Ureter (tissue), 1 donor: ENCODE measurements at regions not wholly inside any gene's neighbourhood (a gene's known extent, or its start where the extent isn't known, plus 50 kb on each side); places are given as distances from the start of the nearest gene placed in this dataset.
"Not testable (repeated sequence)": the region's sequence is repeated elsewhere in the genome, so short reads cannot be mapped to it uniquely, and the experiment has no call there.

Source experiments
- DNase-seq: peaks from one replicate; pipeline ENCODE4 v3.0.0-alpha.2; 2020; ENCODE audit warnings: low spot score
- donor health status: DM: yes; HTN: yes; CAD: no.

DNA sequence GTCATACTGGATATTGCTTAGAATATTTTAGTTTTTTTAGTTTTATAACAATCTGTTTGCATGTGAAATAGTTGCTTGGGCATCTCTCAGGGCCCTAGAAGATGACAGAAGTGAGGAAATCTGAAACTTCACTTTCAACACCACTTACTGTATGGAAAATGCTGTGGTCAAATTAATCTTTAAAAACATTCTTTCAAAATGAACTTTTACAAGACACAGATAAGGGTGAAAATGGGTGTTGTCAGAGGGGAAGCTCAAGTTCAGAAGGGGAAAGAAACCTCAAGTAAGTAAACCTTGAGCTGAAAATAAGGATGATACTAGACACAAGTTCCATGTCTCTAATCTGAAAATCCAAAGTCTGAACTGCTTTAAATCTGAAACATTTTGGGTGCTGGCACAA, 1840.1 kb upstream of the RAG2 start:
- DNase-seq = no peak

DNA sequence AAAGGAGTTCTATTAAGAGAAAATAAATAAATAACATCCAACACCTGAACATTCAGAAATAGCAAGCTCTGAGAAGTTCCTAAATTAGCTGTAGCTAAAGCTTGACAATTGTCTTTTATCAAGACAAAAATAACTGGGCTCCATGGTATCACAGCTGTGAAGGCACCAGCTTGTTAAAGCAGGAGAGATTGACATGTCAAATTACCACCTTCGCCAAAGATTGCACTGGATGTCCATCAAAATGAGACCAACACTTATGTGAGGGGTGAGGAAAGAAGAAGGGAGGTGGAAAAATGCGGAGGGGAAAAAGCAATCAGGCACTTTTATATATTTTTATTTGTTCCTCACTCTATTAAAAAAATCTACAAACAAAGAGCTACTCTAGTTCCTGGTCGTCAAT, 1827.5 kb upstream of the RAG2 start:
- no peak for DNase-seq

DNA sequence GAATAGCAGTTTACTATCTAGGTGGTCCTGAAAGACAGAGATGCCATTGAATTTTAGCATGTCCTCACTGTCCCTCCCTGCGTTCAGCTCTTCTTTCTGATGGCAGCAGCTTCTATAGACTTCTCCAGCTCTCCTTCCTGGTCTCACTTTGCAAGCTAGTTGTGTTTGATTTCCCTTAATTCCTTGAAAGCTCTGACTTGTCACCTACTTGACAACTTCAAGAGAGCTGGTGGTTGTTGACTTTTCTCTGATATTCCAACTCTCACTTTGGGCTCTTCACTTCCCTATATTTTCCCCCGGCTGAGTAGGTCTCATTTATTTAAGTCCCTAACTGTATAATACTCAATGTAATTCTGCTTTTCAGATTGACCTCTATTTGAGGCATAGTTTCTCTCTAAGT, 1825.0 kb upstream of the RAG2 start:
- DNase-seq = no peak

DNA sequence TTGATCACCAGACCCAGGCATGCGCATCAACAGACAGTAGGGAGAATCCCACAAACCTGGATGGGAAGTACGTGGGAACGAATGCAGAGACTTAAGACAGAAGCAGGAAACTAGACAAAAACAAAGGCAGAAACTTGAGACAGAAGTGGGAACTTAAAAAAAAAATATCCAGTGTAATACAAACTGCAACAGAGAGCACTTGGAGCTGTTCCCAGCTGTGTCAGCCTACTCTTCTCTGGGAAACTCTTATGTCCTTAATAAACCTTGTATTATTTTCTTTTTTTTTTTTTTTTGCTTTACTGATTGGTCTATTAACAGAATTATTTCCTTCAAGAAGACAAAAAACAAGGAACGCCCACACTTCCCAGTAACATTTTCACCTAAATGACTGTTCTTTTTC, 1818.1 kb upstream of the RAG2 start:
- DNase-seq = no peak

DNA sequence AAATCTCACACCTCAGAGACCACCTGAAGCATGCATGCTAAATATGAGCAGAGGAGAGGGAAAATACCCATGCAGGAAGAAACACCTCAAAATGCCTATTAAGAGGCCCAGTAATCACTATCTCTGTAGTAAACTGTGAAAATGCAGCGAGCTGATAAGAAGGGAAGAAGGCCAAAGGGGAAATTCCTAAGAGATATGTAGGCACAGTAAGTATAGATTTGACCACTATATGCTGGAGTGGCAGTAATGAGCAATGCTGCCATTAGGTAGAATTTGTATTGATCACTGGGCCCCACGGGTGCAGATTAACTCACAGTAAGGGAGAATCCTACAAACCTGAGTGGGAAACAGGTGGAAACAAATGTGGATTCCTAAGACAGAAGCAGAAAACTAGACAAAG, 1813.1 kb upstream of the RAG2 start:
- no peak for DNase-seq

DNA sequence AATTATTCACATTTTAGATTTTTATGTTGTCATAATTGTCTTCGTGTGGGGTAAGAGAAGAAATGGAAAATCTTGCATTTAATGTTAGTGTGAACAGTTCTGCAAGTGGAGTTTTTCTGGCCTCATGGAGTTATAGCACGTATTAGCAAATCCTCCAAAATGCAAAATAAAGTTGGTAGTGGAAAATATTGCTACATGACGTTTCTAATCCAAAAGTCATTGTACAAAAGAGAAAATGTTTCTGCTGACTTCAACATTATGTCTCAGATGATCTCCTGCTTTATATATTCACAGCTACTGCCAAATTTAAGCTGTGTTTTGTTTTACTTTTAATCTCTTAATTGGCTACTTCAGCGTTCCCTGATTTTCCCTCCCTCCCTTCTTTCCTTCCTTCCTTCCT, 1804.0 kb upstream of the RAG2 start:
- DNase-seq = no peak

DNA sequence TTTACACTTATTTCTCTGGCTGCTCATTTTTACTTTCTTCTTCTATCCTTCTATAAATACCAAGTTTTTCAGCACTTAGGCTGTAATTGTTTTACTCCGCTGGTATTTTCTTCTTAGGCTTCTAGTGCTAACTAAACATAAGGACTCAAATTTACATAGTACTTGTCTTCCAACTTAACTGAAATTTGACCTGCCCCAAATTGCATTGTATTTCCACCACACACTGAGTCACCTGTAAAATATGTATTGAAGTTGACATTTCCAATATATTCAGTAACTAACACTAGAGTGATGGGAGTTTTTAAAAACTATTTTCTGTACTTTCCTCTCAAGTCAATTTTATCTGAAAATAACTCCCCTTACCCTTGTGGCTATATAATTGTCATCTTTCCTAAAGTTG, 1794.1 kb upstream of the RAG2 start:
- DNase-seq = no peak

DNA sequence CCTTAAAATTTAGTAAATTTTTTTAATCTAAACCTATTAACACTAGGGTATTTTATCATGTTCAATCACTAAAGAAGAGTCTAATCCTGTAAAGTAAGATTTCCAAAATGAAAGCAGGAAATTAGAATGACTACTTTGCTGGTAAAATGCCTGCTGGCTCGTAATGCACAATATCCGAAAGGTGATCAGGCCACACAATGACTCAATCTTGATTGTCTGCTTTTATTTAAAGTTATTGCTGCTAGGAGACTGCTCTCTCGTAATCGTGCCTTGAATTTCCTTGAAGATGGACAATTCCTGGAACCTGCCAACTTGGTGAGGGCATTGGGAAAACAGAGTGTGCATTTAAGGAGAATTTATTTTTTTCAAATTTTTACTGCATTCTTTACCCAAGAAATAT, 1786.5 kb upstream of the RAG2 start:
- no peak for DNase-seq

DNA sequence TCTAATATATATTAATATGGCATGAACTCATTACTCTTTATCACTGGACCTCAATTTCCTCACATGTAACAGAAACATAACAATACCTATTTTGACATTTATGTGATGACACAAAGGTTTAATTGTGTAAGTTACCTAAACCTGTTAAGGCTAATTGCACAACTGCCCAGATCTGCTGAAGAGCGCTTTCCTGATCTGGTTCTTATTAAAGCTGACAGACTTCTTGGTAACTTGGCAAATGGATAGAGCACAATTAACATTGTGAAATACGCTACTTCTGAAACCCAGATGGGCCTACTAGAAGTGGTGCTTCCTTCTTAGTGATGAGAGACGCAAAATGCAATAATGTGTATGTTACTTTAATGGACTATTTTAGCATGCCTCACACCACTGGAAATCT, 1767.2 kb upstream of the RAG2 start:
- DNase-seq = no peak

DNA sequence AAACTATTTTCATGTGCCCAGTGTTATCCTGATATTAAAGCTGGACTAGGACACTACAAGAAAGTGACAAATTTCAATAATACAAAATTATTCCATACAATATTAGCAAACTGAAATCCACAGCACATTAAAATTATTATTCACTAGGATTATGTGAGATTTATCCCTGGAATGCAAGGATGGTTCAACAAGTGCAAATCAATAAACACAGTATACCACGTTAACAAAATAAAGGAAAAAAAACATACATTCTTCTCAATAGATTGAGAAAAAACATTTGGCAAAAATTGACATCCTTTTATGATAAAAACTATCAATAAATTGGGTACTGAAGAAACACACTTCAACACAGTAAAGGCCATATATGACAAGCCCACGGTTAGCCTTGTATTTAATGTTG, 1758.2 kb upstream of the RAG2 start:
- no peak for DNase-seq

DNA sequence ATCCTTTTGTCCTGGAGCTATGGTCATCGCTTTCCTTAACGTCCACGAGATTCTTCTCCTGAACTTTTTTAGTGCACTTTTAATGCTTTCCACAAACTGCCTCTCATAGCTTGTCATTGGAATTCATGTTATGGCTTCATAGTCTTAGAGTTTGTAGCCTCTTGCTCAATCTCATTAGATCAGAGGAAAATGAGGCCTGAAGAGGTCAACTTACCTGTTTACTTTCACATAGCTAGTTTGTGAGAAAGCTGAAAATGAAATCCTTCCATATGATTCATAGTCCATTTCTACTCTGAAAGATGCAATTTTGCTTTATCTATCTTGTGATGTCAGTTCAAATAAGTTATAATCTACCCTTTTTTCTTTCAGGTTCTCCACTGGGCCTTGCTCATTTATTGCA, 1747.2 kb upstream of the RAG2 start:
- DNase-seq = no peak

DNA sequence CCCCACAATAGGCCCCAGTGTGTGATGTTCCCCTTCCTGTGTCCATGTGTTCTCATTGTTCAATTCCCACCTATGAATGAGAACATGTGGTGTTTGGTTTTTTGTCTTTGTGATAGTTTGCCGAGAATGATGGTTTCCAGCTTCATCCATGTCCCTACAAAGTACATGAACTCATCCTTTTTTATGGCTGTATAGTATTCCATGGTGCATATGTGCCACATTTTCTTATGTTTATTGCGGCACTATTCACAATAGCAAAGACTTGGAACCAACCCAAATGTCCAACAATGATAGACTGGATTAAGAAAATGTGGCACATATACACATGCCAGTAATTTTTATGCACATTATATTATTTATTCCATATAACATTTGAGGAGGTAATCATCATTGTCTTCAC, 1743.6 kb upstream of the RAG2 start:
- DNase-seq = not testable (repeated sequence)

DNA sequence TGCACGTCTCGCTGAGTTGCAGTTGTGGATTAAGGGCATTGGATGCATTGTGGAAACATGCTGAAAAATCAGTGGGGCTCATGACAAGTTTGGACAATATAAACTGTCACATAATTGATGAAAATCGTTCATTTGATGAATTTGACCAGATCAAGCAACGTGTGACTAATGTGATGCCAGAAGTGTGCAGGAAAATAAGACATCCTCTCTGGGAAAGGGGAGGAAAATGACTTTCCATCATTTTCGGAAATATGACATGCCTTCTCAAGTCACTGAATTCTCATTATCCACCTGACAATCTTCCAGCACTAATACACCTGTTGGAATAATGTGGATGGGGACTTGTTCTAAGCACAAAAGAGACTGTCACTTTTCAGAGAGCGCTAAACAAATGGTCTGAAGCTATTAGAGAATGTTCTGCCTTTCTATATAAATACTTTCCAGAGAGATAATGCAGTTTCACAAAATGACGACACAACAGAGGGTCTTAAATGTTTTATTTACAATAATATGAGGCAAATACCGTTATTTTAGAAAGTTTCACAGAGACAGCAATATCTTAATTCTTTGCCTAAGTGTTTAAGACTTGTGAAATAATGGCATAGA, 1741.9 kb upstream of the RAG2 start:
- no peak for DNase-seq

DNA sequence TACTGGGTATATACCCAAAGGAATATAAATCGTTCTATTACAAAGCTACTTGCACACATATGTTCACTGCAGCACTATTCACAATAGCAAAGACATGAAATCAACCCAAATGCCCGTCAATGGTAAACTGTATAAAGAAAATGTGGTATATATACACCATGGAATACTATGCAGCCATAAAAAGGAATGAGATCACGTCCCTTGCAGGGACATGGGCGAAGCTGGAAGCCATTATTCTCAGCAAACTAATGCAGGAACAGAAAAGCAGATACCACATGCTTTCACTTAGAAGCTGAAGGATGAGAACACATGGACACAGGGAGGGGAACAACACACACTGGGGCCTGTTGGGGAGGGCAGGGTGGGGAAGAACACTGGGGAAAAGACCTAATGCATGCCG, 1740.0 kb upstream of the RAG2 start:
- DNase-seq = not testable (repeated sequence)

DNA sequence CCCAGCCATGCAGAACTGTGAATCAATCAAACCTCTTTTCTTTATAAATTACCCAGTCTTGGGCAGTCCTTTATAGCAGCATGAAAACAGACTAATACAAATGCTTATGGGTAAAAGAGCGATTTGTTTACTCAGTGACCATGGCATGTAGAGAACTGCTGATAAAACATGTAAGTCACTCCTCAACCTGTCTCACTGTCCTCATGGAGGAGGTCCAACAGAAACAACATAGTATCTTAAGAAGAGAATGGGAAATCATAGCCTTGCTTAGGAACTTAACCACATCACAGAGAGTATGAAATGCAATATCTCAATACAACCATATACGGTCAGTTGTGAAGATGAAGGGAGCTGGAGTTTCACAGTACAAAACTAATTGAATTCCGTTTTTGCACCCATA, 1734.0 kb upstream of the RAG2 start:
- DNase-seq = no peak

DNA sequence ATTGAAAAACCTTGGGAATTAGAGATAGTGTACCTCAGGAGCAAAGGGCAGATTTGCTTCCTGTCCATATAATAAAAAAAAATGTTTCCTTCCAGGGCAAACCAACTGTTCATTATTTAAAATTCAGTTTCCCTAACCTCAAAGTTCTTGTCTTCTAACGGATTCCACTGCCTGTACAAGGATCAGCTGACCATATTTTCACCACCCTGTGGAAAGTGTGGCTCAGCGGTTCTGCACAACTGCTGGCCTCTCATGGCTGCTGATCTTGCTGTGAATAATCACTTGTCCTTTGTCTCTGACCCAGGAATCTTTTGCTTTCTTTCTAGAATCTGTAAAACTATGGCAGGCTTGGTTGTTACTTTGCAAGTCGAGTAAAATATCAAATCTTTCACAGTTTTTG, 1732.5 kb upstream of the RAG2 start:
- DNase-seq = no peak

DNA sequence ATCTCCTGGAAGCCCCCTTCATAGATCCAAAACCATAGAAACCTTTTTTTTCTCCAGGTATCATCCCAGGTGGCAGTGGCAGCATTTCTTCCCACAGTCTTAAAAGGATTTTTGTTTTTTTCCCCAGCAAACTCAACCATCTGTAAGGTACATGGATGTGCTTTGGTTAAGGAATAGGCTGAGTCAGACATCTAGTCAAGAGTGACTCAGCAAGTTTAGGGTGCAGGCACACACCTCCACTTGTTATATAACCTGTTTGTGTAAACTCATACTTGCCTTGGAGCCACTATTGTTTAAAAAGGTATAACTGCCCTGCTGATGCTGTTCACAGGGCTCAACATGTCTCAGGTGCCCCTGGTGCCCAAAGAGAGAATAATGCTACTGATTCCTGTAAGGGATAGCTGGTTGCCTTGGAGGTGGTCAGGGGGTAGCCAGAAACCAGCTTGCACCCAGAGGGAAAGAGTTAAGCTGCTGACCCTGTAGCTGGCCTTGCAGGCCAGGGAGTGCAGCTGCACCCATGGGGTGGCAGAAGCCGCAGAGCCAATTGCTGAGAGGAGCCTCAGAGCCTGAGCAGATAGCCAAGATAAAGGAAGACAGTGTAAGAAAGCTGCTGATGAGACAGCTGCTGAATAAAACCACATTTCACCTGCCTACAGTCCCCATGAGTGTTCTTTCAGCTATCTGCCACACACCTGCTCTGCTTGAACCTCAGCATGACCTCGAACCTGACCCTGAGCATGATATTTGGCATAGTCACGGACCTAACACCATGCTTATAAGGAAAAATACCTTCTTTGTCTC, 1726.1 kb upstream of the RAG2 start:
- no peak for DNase-seq

DNA sequence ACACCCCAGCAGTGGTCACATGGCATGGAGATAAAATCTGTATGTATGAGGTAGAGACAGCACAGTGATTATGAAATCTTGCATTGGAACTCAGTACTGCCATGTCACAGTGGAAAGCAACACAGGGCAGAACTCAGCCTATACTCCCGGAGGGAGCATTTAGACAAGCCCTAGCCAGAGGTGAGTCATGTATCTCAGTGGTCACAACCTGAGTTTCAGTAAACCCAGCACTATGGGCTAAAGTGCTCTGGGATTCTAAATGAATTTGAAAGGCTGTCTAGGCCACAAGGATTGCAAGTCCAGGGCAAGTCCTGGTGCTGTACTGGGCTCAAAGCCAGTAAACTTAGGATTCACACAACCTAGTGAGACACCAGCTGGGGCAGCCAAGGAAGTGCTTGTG, 1717.1 kb upstream of the RAG2 start:
- no peak for DNase-seq

DNA sequence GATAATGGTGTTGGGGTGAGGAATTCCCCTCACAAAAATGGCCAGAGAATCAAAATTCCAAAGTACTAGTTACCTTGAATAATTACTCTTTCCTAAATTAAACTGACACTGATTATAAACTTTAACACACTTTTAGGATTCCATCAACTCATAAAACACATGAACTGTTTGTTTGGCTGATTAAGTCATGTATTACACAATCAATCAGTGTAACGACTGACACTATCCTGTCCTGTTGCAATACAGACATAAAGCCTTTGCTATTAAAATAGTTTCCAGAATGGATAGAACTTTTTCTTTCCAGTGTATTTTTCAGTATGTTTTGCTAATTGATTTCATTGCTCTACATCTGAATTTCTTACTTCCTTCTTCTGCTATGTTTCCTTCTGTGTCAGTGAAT, 1709.4 kb upstream of the RAG2 start:
- no peak for DNase-seq

DNA sequence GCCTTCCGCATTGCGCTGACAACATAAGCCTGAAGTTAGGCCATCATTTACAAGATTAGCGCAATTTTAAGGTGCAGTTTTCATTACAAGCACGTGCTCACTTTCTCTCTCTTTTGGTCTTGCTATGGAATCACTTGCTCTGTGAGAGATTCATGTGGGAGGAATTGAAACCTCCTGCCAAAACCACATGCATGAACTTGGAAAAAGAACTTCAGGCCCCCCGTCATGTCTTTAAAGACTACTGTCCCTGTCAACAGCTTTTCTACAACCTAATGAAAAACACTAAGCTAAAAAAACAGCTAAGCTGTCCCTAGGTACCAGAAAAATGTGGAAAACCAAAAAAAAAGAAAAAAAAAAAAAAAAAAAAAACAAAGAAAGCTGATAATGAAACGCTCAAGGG, 1707.6 kb upstream of the RAG2 start:
- DNase-seq = no peak

DNA sequence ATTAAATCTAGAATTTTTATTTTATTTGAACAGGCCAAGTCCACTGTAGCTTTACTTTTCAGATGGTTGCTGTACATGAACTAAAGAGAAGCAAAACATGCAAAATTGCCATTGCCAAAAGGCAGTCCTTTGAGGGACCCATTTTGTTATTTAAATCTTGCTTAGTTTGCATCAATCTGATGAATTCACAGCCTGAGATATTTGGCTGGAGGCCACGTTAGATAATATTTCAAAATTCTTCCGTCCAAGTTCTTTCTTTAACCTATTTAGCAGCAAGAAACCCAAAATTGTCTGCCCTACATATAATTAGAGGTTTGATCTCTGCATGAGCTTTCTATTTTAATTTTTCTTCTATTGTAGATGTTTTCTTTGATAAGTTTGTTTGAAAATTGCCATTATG, 1706.9 kb upstream of the RAG2 start:
- DNase-seq = no peak

DNA sequence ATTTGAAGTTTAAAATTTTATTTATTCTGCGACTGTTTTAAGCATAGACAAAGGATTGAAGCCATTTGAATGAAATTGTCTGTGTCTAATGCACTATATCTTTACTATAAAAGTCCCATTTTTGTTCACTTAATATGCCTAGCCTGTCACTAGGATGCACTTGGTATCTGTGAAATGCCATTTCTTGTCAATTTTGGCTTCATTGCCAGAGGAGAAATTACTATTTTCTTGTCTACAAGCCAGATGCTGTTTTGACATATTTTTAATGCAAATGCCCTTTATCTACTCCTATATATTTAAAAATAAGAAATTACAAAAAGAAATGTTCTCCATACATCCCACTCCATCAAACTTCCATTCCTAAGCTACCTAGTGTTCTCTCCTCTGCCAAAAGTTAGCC, 1704.5 kb upstream of the RAG2 start:
- no peak for DNase-seq

DNA sequence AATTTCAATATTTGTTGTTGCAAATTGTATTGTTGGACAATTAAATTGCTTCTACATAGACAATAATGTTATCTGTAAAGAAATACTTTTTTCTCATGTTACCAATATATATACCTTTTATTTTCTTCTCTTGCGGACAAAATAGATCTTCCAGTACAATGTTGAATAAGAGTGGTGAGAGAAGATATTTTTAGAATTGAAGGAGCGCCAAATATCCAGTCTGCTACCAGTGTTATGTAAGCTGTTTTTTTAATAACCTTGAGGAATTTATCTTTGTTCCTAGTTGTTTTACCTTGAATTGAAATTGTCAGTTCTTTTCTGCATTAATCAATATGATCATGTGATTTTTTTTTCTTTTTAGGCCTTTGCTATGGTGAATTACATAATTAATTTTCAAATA, 1702.5 kb upstream of the RAG2 start:
- no peak for DNase-seq

DNA sequence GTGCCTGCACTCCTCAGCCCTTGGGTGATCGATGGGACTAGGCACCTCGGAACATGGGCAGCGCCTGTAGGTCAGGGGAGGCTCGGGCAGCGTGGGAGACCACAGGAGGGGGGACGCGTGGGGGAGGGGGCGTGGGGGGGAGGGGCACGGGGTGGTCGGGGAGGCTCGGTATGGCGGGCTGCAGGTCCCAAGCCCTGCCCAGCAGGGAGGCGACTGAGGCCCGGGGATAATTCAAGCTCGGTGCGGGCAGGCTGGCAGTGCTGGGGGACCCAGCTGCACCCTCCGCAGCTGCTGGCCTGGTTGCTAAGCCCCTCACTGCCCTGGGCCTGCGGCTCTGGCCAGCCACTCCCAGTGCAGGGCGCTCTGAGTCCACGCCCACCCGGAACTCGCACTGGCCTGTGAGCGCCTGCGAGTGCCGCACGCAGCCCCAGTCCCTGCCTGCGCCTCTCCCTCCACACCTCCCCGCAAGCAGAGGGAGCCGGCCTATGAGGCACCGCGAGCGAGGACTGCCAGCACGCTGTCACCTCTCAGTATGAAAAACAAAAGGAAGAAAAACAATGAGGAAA, 1698.3 kb upstream of the RAG2 start:
- no peak for DNase-seq
